PC-3 (cell line): ENCODE measurements at regions not wholly inside any gene's neighbourhood (a gene's known extent, or its start where the extent isn't known, plus 50 kb on each side); places are given as distances from the start of the nearest gene placed in this dataset.

Experiments
- EZH2 ChIP-seq: fragments of 300-600 bp; sonication (generic); IDR thresholded peaks from one replicate; pipeline ENCODE4 v1.6.1; 2017; ENCODE audit warnings: antibody characterized with exemption, mild to moderate bottlenecking, low read length; ENCODE audit not compliant: unreplicated experiment
- TF ChIP-seq, protein P1 (sequence below): fragments of 300-600 bp; sonication (generic); conservative IDR thresholded peaks from 2 replicates; pipeline ENCODE4 v1.5.1; 2017; ENCODE audit warnings: antibody characterized with exemption, low read depth, mild to moderate bottlenecking, low read length

DNA sequence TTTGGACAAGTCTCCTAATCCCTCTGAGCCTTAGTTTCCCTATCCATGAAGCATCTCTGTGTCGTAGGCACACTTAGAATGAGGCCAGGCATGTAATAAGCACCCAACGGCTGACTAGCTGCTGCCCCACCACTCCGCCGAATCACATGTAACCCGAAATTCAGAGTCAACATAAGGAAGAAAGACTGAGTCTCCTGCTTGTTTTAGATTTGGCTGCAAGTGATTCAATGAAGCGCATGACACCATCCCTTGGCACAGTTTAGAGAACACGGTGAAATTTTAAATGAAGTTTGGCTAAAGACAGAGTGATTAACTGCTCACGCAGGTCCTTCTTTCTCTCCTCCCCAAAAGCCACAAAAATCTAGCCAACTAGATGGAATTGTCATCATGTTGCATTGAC lies 279.2 kb downstream of the TLE3 start:
- no peak for TF ChIP-seq EZH2
- TF ChIP-seq, protein P1, sequence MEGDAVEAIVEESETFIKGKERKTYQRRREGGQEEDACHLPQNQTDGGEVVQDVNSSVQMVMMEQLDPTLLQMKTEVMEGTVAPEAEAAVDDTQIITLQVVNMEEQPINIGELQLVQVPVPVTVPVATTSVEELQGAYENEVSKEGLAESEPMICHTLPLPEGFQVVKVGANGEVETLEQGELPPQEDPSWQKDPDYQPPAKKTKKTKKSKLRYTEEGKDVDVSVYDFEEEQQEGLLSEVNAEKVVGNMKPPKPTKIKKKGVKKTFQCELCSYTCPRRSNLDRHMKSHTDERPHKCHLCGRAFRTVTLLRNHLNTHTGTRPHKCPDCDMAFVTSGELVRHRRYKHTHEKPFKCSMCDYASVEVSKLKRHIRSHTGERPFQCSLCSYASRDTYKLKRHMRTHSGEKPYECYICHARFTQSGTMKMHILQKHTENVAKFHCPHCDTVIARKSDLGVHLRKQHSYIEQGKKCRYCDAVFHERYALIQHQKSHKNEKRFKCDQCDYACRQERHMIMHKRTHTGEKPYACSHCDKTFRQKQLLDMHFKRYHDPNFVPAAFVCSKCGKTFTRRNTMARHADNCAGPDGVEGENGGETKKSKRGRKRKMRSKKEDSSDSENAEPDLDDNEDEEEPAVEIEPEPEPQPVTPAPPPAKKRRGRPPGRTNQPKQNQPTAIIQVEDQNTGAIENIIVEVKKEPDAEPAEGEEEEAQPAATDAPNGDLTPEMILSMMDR, result no peak
